ENCODE measurements at regions not wholly inside any gene's neighbourhood (a gene's known extent, or its start where the extent isn't known, plus 50 kb on each side); places are given as distances from the start of the nearest gene placed in this dataset.

DNA sequence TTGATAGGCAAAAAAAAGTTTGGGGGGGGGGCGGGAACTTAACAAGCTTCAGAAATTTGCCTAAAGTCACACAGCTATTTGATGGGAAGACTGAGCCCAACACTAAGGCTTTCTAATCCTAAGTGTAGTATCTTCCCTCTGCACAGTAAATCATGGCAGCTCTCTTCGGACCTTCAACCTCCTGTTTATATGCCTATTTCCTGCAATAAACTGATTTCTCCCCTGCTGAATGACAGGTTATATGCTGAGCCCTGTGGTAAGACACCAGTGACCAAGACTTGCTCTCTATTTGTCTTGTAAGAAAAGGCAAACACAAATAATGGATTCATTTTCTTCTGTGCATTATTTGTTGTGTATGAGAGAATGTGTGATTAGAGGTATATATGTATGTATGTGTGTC is 355.8 kb upstream of the ARRDC4 start:
- Histone ChIP-seq H3K4me2 (ENCODE audit: unreplicated experiment) (no peak overlapping the region), H3K27me3 (replicated peaks; ENCODE audit: insufficient read depth) (no peaks in the 10 kb centered on the region), H3K4me1 (ENCODE audit: insufficient read depth) (no peaks in the 10 kb centered on the region), H3K9me2 (ENCODE audit: insufficient read depth) (no peaks in the 10 kb centered on the region), H3K9me3 (ENCODE audit: low read depth) (no peaks in the 10 kb centered on the region), H3K4me3 (no peak overlapping the region), H3K9ac (no peak overlapping the region), H2AFZ (no peak overlapping the region), H3K27ac (no peak overlapping the region), H4K20me1 (ENCODE audit: insufficient read depth) (no peaks in the 10 kb centered on the region), H3F3A (ENCODE audit: insufficient read depth) (no peaks in the 10 kb centered on the region), H3K36me3 (ENCODE audit: low read depth) (no peaks in the 10 kb centered on the region), H3K79me2 (ENCODE audit: insufficient read depth) (no peaks in the 10 kb centered on the region)
- in situ Hi-C loops (cut with MboI) = no loop called here
- TF ChIP-seq EZH2phosphoT487 (IDR thresholded peaks at IDR 0.05; ENCODE audit: insufficient read depth, low read depth) (no peak), EZH2 (IDR thresholded peaks at IDR 0.05; ENCODE audit: insufficient read depth, poor library complexity, severe bottlenecking) (no peak)
- no peak for DNase-seq
- 12 to 13% methylated on average over 2 of the region's 2 CpGs for WGBS, 2 experiments (ENCODE audit: low coverage in 1 of 2, low lambda C conversion rate in 2 of 2, missing lambda C conversion rate in 2 of 2)

DNA sequence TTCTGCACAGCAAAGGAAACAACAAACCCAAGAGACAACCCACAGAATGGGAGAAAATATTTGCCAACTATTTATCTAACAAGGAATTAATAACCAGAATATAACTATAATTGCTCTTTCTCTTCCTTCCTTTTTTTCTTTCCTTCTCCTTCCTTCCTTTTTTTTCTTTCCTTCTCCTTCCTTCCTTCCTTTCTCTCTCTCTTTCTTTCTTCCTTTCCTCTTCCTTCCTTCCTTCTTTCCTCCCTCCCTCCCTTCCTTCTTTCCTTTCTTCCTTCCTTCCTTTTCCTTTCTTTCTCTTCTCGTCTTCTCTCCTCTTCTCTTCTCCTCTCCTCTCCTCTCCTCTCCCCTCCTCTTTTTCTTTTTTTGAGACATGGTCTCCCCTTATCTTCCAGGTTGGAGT is 345.4 kb upstream of the ARRDC4 start:
- WGBS, 2 experiments (ENCODE audit: low coverage in 1 of 2, low lambda C conversion rate in 2 of 2, missing lambda C conversion rate in 2 of 2) = 27% methylated on average over 1 of the region's 1 CpG; no CpG with 5 or more reads in 1 of the 2 experiments
- no peaks in the 10 kb centered on the region for H3K4me1 ChIP-seq (ENCODE audit: insufficient read depth)
- in situ Hi-C loops (cut with MboI) = no loop called here

DNA sequence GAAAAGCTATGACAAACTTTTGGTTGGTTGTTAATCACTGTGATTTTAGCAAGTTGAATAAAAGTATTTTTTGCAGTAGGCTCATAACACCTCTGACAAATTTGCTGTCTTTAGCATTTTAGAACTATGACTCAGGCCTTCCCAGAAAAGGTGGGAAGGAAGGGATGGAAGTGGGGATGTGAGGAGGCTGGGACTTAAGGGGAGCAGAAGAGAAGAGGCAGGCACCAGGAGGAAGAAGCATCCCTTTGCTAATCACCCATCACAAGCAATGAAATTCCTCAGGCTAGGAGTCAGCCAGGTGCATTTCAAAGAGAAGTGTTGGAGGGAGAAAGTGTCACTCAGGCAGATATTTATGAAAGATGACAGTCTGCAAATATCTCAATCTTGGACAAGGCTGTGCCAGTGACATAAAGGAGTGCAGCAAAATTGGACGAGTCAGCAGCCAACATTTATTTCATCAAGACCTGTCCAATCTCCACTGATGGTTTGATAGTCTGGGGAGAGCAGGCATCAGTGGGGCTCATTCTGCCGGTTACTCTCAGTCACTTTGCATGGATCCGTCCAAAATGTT is 337.3 kb upstream of the ARRDC4 start:
- no peak overlapping the region for H3K4me3 ChIP-seq
- H3K27ac ChIP-seq = no peak overlapping the region
- H2AFZ ChIP-seq = no peak overlapping the region
- no peak for DNase-seq
- no peaks in the 10 kb centered on the region for H3K9me3 ChIP-seq (ENCODE audit: low read depth)
- no peaks in the 10 kb centered on the region for H3K36me3 ChIP-seq (ENCODE audit: low read depth)
- no peaks in the 10 kb centered on the region for H3K27me3 ChIP-seq (replicated peaks; ENCODE audit: insufficient read depth)
- H4K20me1 ChIP-seq (ENCODE audit: insufficient read depth) = no peaks in the 10 kb centered on the region
- in situ Hi-C loops (cut with MboI) = no loop called here
- WGBS, 2 experiments (ENCODE audit: low coverage in 1 of 2, low lambda C conversion rate in 2 of 2, missing lambda C conversion rate in 2 of 2) = 21 to 23% methylated on average over 3 of the region's 3 CpGs
- H3K9me2 ChIP-seq (ENCODE audit: insufficient read depth) = no peaks in the 10 kb centered on the region
- H3K9ac ChIP-seq = no peak overlapping the region
- no peak for TF ChIP-seq EZH2phosphoT487 (IDR thresholded peaks at IDR 0.05; ENCODE audit: insufficient read depth, low read depth)
- TF ChIP-seq EZH2 (IDR thresholded peaks at IDR 0.05; ENCODE audit: insufficient read depth, poor library complexity, severe bottlenecking) = no peak
- no peaks in the 10 kb centered on the region for H3F3A ChIP-seq (ENCODE audit: insufficient read depth)
- no peaks in the 10 kb centered on the region for H3K79me2 ChIP-seq (ENCODE audit: insufficient read depth)
- H3K4me2 ChIP-seq (ENCODE audit: unreplicated experiment) = no peak overlapping the region
- H3K4me1 ChIP-seq (ENCODE audit: insufficient read depth) = no peaks in the 10 kb centered on the region

More for the DNA sequence above, 345.4 kb upstream of the ARRDC4 start:
- H3K4me3 ChIP-seq = no peak overlapping the region
- TF ChIP-seq EZH2 (IDR thresholded peaks at IDR 0.05; ENCODE audit: insufficient read depth, poor library complexity, severe bottlenecking) (no peak), EZH2phosphoT487 (IDR thresholded peaks at IDR 0.05; ENCODE audit: insufficient read depth, low read depth) (no peak)
- H3K79me2 ChIP-seq (ENCODE audit: insufficient read depth) = no peaks in the 10 kb centered on the region
- no peak overlapping the region for H3K4me2 ChIP-seq (ENCODE audit: unreplicated experiment)
- H3K9ac ChIP-seq = no peak overlapping the region
- no peaks in the 10 kb centered on the region for H3K9me3 ChIP-seq (ENCODE audit: low read depth)
- H4K20me1 ChIP-seq (ENCODE audit: insufficient read depth) = no peaks in the 10 kb centered on the region
- H3K36me3 ChIP-seq (ENCODE audit: low read depth) = no peaks in the 10 kb centered on the region
- no peaks in the 10 kb centered on the region for H3F3A ChIP-seq (ENCODE audit: insufficient read depth)
- no peaks in the 10 kb centered on the region for H3K27me3 ChIP-seq (replicated peaks; ENCODE audit: insufficient read depth)
- H2AFZ ChIP-seq = no peak overlapping the region
- DNase-seq = no peak
- H3K9me2 ChIP-seq (ENCODE audit: insufficient read depth) = no peaks in the 10 kb centered on the region
- H3K27ac ChIP-seq = no peak overlapping the region

DNA sequence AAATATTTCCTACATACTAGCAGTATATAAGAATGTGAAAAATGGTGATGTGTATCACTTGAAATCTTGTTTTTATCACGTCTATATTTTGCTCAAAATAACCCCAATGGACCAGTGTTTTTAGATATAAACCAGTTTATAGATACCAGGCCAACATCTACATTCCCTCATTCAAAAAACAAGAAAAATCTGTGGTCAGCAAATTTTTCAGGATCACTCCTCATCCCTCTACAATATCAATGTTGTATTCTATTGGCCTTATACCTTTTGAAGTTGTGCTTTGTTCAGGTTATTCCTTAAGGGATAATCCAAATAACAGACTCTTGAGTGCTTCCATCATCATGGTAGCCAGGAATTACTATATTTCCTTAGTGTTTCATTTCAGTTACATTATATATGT is 332.9 kb upstream of the ARRDC4 start:
- in situ Hi-C loops (cut with MboI) = no loop called here
- Histone ChIP-seq H3K9ac (no peak overlapping the region), H3K4me3 (no peak overlapping the region), H3F3A (ENCODE audit: insufficient read depth) (no peaks in the 10 kb centered on the region), H3K4me1 (ENCODE audit: insufficient read depth) (no peaks in the 10 kb centered on the region), H3K79me2 (ENCODE audit: insufficient read depth) (no peaks in the 10 kb centered on the region), H3K27me3 (replicated peaks; ENCODE audit: insufficient read depth) (no peaks in the 10 kb centered on the region), H3K4me2 (ENCODE audit: unreplicated experiment) (no peak overlapping the region), H3K9me3 (ENCODE audit: low read depth) (no peaks in the 10 kb centered on the region), H3K36me3 (ENCODE audit: low read depth) (no peaks in the 10 kb centered on the region), H3K27ac (no peak overlapping the region), H2AFZ (no peak overlapping the region), H3K9me2 (ENCODE audit: insufficient read depth) (no peaks in the 10 kb centered on the region), H4K20me1 (ENCODE audit: insufficient read depth) (no peaks in the 10 kb centered on the region)
- no peak for TF ChIP-seq EZH2 (IDR thresholded peaks at IDR 0.05; ENCODE audit: insufficient read depth, poor library complexity, severe bottlenecking)
- TF ChIP-seq EZH2phosphoT487 (IDR thresholded peaks at IDR 0.05; ENCODE audit: insufficient read depth, low read depth) = no peak
- no peak for DNase-seq
- WGBS, 2 experiments (ENCODE audit: low coverage in 1 of 2, low lambda C conversion rate in 2 of 2, missing lambda C conversion rate in 2 of 2) = 0 to 4% methylated on average over 1 of the region's 1 CpG

DNA sequence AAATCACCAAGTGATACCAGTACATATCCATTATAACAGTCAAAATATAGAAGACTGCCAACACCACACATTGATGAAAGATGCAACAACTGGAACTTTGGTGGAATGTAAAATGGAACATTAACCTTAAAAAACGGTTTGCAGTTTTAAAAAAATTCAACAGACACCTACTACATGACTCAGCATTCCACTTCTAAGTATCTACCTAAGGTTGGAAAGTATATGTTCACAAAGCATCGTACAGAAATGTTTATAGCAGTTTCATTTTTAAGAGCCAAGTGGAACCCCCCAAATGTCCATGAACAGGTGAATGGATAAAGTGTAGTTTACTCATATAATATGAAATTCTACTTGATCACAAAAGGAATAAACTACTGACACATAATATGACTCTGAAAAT is 314.7 kb upstream of the ARRDC4 start:
- H3K4me2 ChIP-seq (ENCODE audit: unreplicated experiment) = no peak overlapping the region
- in situ Hi-C loops (cut with MboI) = no loop called here
- no peak for DNase-seq
- no peak overlapping the region for H3K27ac ChIP-seq
- H3K4me1 ChIP-seq (ENCODE audit: insufficient read depth) = no peaks in the 10 kb centered on the region
- H3K79me2 ChIP-seq (ENCODE audit: insufficient read depth) = no peaks in the 10 kb centered on the region
- no peaks in the 10 kb centered on the region for H3K9me3 ChIP-seq (ENCODE audit: low read depth)
- H3K27me3 ChIP-seq (replicated peaks; ENCODE audit: insufficient read depth) = no peaks in the 10 kb centered on the region
- no peak overlapping the region for H2AFZ ChIP-seq
- H3K9ac ChIP-seq = no peak overlapping the region
- H3F3A ChIP-seq (ENCODE audit: insufficient read depth) = no peaks in the 10 kb centered on the region
- H4K20me1 ChIP-seq (ENCODE audit: insufficient read depth) = no peaks in the 10 kb centered on the region
- whole genome bisulfite sequencing, 2 experiments (ENCODE audit: low coverage in 1 of 2, low lambda C conversion rate in 2 of 2, missing lambda C conversion rate in 2 of 2) = 3 to 4% methylated on average over 2 of the region's 2 CpGs
- no peak overlapping the region for H3K4me3 ChIP-seq
- no peaks in the 10 kb centered on the region for H3K9me2 ChIP-seq (ENCODE audit: insufficient read depth)
- no peak for TF ChIP-seq EZH2phosphoT487 (IDR thresholded peaks at IDR 0.05; ENCODE audit: insufficient read depth, low read depth)
- TF ChIP-seq EZH2 (IDR thresholded peaks at IDR 0.05; ENCODE audit: insufficient read depth, poor library complexity, severe bottlenecking) = no peak
- no peaks in the 10 kb centered on the region for H3K36me3 ChIP-seq (ENCODE audit: low read depth)

Measured in GM23248 (cell line).